DND-41 (cell line): ENCODE measurements at regions not wholly inside any gene's neighbourhood (a gene's known extent, or its start where the extent isn't known, plus 50 kb on each side); places are given as distances from the start of the nearest gene placed in this dataset.

ENCODE experiments used
- EZH2 ChIP-seq: IDR thresholded peaks from 3 replicates; pipeline ENCODE4 v1.6.1; 2012; ENCODE audit warnings: borderline replicate concordance, low read depth, mild to moderate bottlenecking, moderate library complexity, low read length, inconsistent platforms; ENCODE audit not compliant: severe bottlenecking
- TF ChIP-seq, protein P1 (sequence below): IDR thresholded peaks from 2 replicates; pipeline ENCODE4 v1.5.1; 2012; ENCODE audit warnings: borderline replicate concordance, low read length, moderate library complexity, mild to moderate bottlenecking; ENCODE audit not compliant: poor library complexity, severe bottlenecking; ENCODE audit errors: extremely low read depth

DNA sequence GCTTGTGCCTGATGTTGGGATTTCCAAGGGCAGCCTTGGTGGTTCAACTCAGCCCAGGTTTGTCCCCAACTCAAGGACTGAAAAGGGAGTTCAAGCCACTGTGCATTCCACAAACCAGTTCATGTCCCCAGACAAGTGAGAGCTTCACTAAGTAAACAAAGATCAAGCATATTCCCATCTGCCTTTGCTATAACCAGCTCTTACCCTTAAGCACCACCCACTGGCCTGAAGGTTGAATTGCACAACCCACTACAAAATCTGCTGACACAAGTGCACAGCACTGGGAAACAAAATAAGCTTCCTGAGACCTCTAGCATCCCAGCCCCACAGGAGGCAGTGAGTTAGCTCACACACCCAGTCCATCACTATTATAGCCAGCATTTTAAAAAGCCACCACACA is 516.7 kb downstream of the NR4A2 start:
- TF ChIP-seq, protein P1, sequence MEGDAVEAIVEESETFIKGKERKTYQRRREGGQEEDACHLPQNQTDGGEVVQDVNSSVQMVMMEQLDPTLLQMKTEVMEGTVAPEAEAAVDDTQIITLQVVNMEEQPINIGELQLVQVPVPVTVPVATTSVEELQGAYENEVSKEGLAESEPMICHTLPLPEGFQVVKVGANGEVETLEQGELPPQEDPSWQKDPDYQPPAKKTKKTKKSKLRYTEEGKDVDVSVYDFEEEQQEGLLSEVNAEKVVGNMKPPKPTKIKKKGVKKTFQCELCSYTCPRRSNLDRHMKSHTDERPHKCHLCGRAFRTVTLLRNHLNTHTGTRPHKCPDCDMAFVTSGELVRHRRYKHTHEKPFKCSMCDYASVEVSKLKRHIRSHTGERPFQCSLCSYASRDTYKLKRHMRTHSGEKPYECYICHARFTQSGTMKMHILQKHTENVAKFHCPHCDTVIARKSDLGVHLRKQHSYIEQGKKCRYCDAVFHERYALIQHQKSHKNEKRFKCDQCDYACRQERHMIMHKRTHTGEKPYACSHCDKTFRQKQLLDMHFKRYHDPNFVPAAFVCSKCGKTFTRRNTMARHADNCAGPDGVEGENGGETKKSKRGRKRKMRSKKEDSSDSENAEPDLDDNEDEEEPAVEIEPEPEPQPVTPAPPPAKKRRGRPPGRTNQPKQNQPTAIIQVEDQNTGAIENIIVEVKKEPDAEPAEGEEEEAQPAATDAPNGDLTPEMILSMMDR = peak; percentile 58
- no peak for TF ChIP-seq EZH2
